HCT116 (cell line): ENCODE measurements at regions not wholly inside any gene's neighbourhood (a gene's known extent, or its start where the extent isn't known, plus 50 kb on each side); places are given as distances from the start of the nearest gene placed in this dataset. TPM values are rescaled to one million over a fixed set of nuclear protein-coding genes. Genes with fewer than 3 reads are reported as not detected.

ENCODE experiments used
- ATAC-seq: fragments of 200-7000 bp; cut with Tn5 transposase; 2 replicates; pipeline ENCODE4 v1.9.1; 2020; ENCODE audit warnings: mild to moderate bottlenecking, moderate library complexity
- BruUV-seq: library from RNA; stranded (reverse); fragments of 400-500 nt; replicated peaks from 2 replicates; lab custom pipeline; 2021; lab: Mats Ljungman, UMichigan
- CTCF ChIA-PET: fragments of 300-600 bp; sonication (Branson Sonifier 250); formaldehyde crosslinking; loops from one replicate; lab custom pipeline; 2021; ENCODE audit warnings: antibody characterized with exemption; lab: Charles Lee
- POLR2A ChIA-PET: fragments of 300-600, 350-600 bp; sonication (Branson Sonifier 250); formaldehyde crosslinking; loops from one replicate; lab custom pipeline; 2021; ENCODE audit warnings: antibody characterized with exemption; lab: Charles Lee
- RAD21 ChIA-PET, 2 experiments: fragments of 300-600 bp; sonication (Branson Sonifier 250); formaldehyde crosslinking; loops; one replicate each; lab custom pipeline; 2023; ENCODE audit warnings: low total read pairs in 2 of 2; ENCODE audit not compliant: uncharacterized antibody in 2 of 2, unreplicated experiment in 2 of 2, low non-redundant PET in 1 of 2; lab: Charles Lee
- DNase-seq: peaks from one replicate; pipeline ENCODE4 v3.0.0-alpha.2; 2010; ENCODE audit warnings: low read depth, low spot score
- H2AFZ ChIP-seq: fragments of 200-600 bp; shearing (Covaris generic), sonication (generic); 2 replicates; pipeline ENCODE4 v1.6.1; 2017; ENCODE audit warnings: low read depth, mixed run types, mixed read lengths, antibody characterized with exemption, low read length; ENCODE audit not compliant: poor library complexity, severe bottlenecking
- H3K27ac ChIP-seq: 2 replicates; pipeline ENCODE4 v1.5.1; 2012; ENCODE audit warnings: low read depth, low read length
- H3K27me3 ChIP-seq: fragments of 200-600 bp; sonication (generic); 2 replicates; pipeline ENCODE4 v1.6.1; 2016; ENCODE audit warnings: mixed run types, low read length, mixed read lengths; ENCODE audit not compliant: insufficient read depth
- H3K36me3 ChIP-seq, 2 experiments: fragments of 200-500 bp in 1 of 2; fragments of 200-600 bp in 1 of 2; sonication (Bioruptor generic) in 1 of 2; sonication (generic) in 1 of 2; 2 replicates each; pipeline versions ENCODE4 v1.5.1 to v1.6.1; 2014 to 2016; ENCODE audit warnings: low read length in 2 of 2, inconsistent platforms in 1 of 2, mixed read lengths in 1 of 2, mixed run types in 1 of 2; ENCODE audit not compliant: insufficient read depth in 2 of 2, control insufficient read depth in 1 of 2
- H3K4me1 ChIP-seq, 2 experiments: fragments of 200-600 bp in 1 of 2; sonication (generic) in 1 of 2; 2 replicates each; pipeline versions ENCODE4 v1.5.1 to v1.6.1; 2012 to 2017; ENCODE audit warnings: low read length in 2 of 2, inconsistent platforms in 1 of 2, mild to moderate bottlenecking in 1 of 2, mixed read lengths in 1 of 2, mixed run types in 1 of 2, moderate library complexity in 1 of 2; ENCODE audit not compliant: insufficient read depth in 2 of 2, control insufficient read depth in 1 of 2
- H3K4me2 ChIP-seq: fragments of 200-600 bp; sonication (generic); 2 replicates; pipeline ENCODE4 v1.6.1; 2017; ENCODE audit warnings: mixed run types, low read length, mixed read lengths
- H3K4me3 ChIP-seq, 2 experiments: fragments of 200-600 bp in 1 of 2; sonication (generic) in 1 of 2; replicated peaks in 1 of 2; 2 replicates each; pipeline ENCODE4 v1.5.1; 2011 to 2016; ENCODE audit warnings: low read length in 2 of 2, control low read depth in 1 of 2, low read depth in 1 of 2, mild to moderate bottlenecking in 1 of 2, mixed read lengths in 1 of 2, mixed run types in 1 of 2
- H3K79me2 ChIP-seq: fragments of 200-600 bp; sonication (generic); 2 replicates; pipeline ENCODE4 v1.6.1; 2017; ENCODE audit warnings: mild to moderate bottlenecking, mixed run types, low read length, moderate library complexity, mixed read lengths; ENCODE audit not compliant: insufficient read depth
- H3K9ac ChIP-seq: fragments of 200-600 bp; sonication (generic); 2 replicates; pipeline ENCODE4 v1.6.1; 2016; ENCODE audit warnings: low read length, mixed read lengths
- H3K9me2 ChIP-seq: fragments of 200-600 bp; sonication (generic), shearing (Covaris generic); 2 replicates; pipeline ENCODE4 v1.6.1; 2017; ENCODE audit warnings: mixed run types, mild to moderate bottlenecking, moderate library complexity; ENCODE audit not compliant: insufficient read depth
- H3K9me3 ChIP-seq, 2 experiments: fragments of 200-500 bp in 1 of 2; fragments of 200-600 bp in 1 of 2; sonication (Bioruptor generic) in 1 of 2; sonication (generic) in 1 of 2; 2 replicates each; pipeline ENCODE4 v1.6.1; 2014 to 2017; ENCODE audit warnings: low read length in 2 of 2, mixed read lengths in 2 of 2, inconsistent platforms in 1 of 2, low read depth in 1 of 2, mild to moderate bottlenecking in 1 of 2, mixed run types in 1 of 2, moderate library complexity in 1 of 2; ENCODE audit not compliant: control insufficient read depth in 1 of 2, insufficient read depth in 1 of 2
- H4K20me1 ChIP-seq: fragments of 200-600 bp; sonication (generic), shearing (Covaris generic); 2 replicates; pipeline ENCODE4 v1.6.1; 2017; ENCODE audit warnings: mixed run types, mild to moderate bottlenecking, moderate library complexity; ENCODE audit not compliant: insufficient read depth
- CBX3 ChIP-seq: IDR thresholded peaks from 2 replicates; pipeline ENCODE4 v1.6.1; 2012; ENCODE audit warnings: low read depth
- CEBPB ChIP-seq: IDR thresholded peaks from 2 replicates; pipeline ENCODE4 v1.6.1; 2012; ENCODE audit warnings: low read depth
- EGR1 ChIP-seq: IDR thresholded peaks from 2 replicates; pipeline ENCODE4 v1.6.1; 2012; ENCODE audit warnings: low read depth
- ELF1 ChIP-seq: IDR thresholded peaks from 2 replicates; pipeline ENCODE4 v1.6.1; 2012; ENCODE audit warnings: low read depth, borderline replicate concordance
- FOSL1 ChIP-seq: IDR thresholded peaks from 2 replicates; pipeline ENCODE4 v1.6.1; 2012; ENCODE audit warnings: low read depth
- JUND ChIP-seq: IDR thresholded peaks from 2 replicates; pipeline ENCODE4 v1.6.1; 2012
- MAX ChIP-seq: IDR thresholded peaks from 2 replicates; pipeline ENCODE4 v1.6.1; 2012
- POLR2A ChIP-seq: IDR thresholded peaks from 2 replicates; pipeline ENCODE4 v1.7.0; 2011; ENCODE audit warnings: borderline replicate concordance; ENCODE audit not compliant: insufficient read depth, insufficient read length; ENCODE audit errors: extremely low read depth
- SIN3A ChIP-seq: IDR thresholded peaks from 2 replicates; pipeline ENCODE4 v1.6.1; 2012; ENCODE audit warnings: low read depth
- SP1 ChIP-seq: IDR thresholded peaks from 2 replicates; pipeline ENCODE4 v1.6.1; 2012; ENCODE audit warnings: low read depth
- TCF7L2 ChIP-seq: IDR thresholded peaks from 2 replicates; pipeline ENCODE4 v1.7.0; 2011; ENCODE audit warnings: borderline replicate concordance, inconsistent platforms; ENCODE audit not compliant: insufficient read depth, insufficient read length; ENCODE audit errors: extremely low read depth
- YY1 ChIP-seq: IDR thresholded peaks from 2 replicates; pipeline ENCODE4 v1.6.1; 2011; ENCODE audit warnings: low read length, low read depth, moderate library complexity, mild to moderate bottlenecking; ENCODE audit not compliant: insufficient replicate concordance; ENCODE audit errors: extremely low read depth
- ZNF274 ChIP-seq: fragments of 200-500 bp; sonication (Bioruptor generic); IDR thresholded peaks from 2 replicates; pipeline ENCODE4 v1.6.1; 2014; ENCODE audit warnings: mild to moderate bottlenecking, low read depth, low read length, inconsistent platforms
- intact Hi-C: fragments of 100-400 bp; cut with micrococcal nuclease; formaldehyde crosslinking; loops from 2 replicates; pipeline ENCODE4 v1.10.0; 2022
- microRNA-seq: library from miRNA; unstranded; fragments of <30 nt; microRNA quantifications from one replicate; pipeline ENCODE4, GENCODE V29; 2016; ENCODE audit warnings: borderline number of aligned reads
- TF ChIP-seq, protein P1 (sequence below): IDR thresholded peaks from 2 replicates; pipeline ENCODE4 v1.6.1; 2012

- peak overlapping the region; percentile 47 for H3K4me2 ChIP-seq
- no TSS peak for BruUV-seq
- no peaks in the 10 kb centered on the region for H4K20me1 ChIP-seq
- RAD21 ChIA-PET = no interaction called here
- H3K9me2 ChIP-seq = no peaks in the 10 kb centered on the region
- peak overlapping the region; percentile 50 for H2AFZ ChIP-seq
- no peaks in the 10 kb centered on the region for H3K36me3 ChIP-seq
- no peak overlapping the region for H3K9ac ChIP-seq
- POLR2A ChIA-PET = no interaction called here
- ATAC-seq (no peak), DNase-seq (peak; percentile 16)
- peak overlapping the region; percentile 27; the same call in 1 of the 2 replicates for H3K27ac ChIP-seq
- CTCF ChIA-PET = no interaction called here
- H3K4me1 ChIP-seq = peaks cover 26 to 31% of the 10 kb centered on the region in 2 experiments
- H3K79me2 ChIP-seq = no peaks in the 10 kb centered on the region
- H3K9me3 ChIP-seq = no peaks in the 10 kb centered on the region
- intact Hi-C loops = no loop called here
- no peaks in the 10 kb centered on the region for H3K27me3 ChIP-seq
- H3K4me3 ChIP-seq = no peak overlapping the region
- TF ChIP-seq SIN3A (no peak), CBX3 (no peak; the same call in 1 of the 2 replicates), TCF7L2 (peak; percentile 5), SP1 (peak; percentile 42; the same call in 1 of the 2 replicates), ZNF274 (no peak), CEBPB (0 out of 2 replicates have a peak, but pooled peaks have one; percentile 15), FOSL1 (peak; percentile 80), JUND (peak; percentile 72)
Observed at GRCh38 chr2:225735844-225736243, 336.3 kb downstream of the NYAP2 start.

GRCh38 chr2:225725726-225726125, 326.2 kb downstream of the NYAP2 start:
- intact Hi-C loops = no loop called here
- no peak overlapping the region for H3K4me3 ChIP-seq
- CTCF ChIA-PET = no interaction called here
- no peaks in the 10 kb centered on the region for H3K27me3 ChIP-seq
- H3K9me3 ChIP-seq = no peaks in the 10 kb centered on the region
- no peak overlapping the region for H3K27ac ChIP-seq
- no peaks in the 10 kb centered on the region for H4K20me1 ChIP-seq
- no TSS peak for BruUV-seq
- H3K79me2 ChIP-seq = no peaks in the 10 kb centered on the region
- POLR2A ChIA-PET = no interaction called here
- no peak overlapping the region for H3K9ac ChIP-seq
- no peaks in the 10 kb centered on the region for H3K36me3 ChIP-seq
- H3K9me2 ChIP-seq = no peaks in the 10 kb centered on the region
- no peak overlapping the region for H3K4me2 ChIP-seq
- DNase-seq = no peak
- no peak for ATAC-seq
- TF ChIP-seq SP1 = no peak
- TF ChIP-seq, protein P1, sequence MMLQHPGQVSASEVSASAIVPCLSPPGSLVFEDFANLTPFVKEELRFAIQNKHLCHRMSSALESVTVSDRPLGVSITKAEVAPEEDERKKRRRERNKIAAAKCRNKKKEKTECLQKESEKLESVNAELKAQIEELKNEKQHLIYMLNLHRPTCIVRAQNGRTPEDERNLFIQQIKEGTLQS = no peak
- TF ChIP-seq ELF1 = no peak
- TF ChIP-seq TCF7L2 = no peak
- TF ChIP-seq YY1 = no peak
- no peak for TF ChIP-seq EGR1
- TF ChIP-seq POLR2A = no peak
- no peak for TF ChIP-seq FOSL1
- no peak for TF ChIP-seq MAX
- TF ChIP-seq CEBPB = no peak
- TF ChIP-seq SIN3A = no peak
- no peaks in the 10 kb centered on the region for H3K4me1 ChIP-seq
- no peak overlapping the region for H2AFZ ChIP-seq
- RAD21 ChIA-PET = no interaction called here

Small RNAs in the stretch of these regions (microRNA-seq; reads per million reads assigned to microRNA genes)
- gene MIR5702 = not detected
